HG03066 (cell line): ENCODE measurements at regions not wholly inside any gene's neighbourhood (a gene's known extent, or its start where the extent isn't known, plus 50 kb on each side); places are given as distances from the start of the nearest gene placed in this dataset.
"Not testable (repeated sequence)": the region's sequence is repeated elsewhere in the genome, so short reads cannot be mapped to it uniquely, and the experiment has no call there.

Source experiments
- ATAC-seq: cut with Tn5 transposase; IDR thresholded peaks from one replicate; pipeline ENCODE4 v1.9.1; 2021; ENCODE audit warnings: low read depth; ENCODE audit not compliant: unreplicated experiment

GRCh38 chr5:32916648-32917047 is 205.5 kb downstream of the NPR3 start:
- no peak for ATAC-seq

GRCh38 chr5:32928761-32929160 is 217.6 kb downstream of the NPR3 start:
- no peak for ATAC-seq

GRCh38 chr5:32931438-32931837 is 220.3 kb downstream of the NPR3 start:
- ATAC-seq = not testable (repeated sequence)

GRCh38 chr5:32932241-32932935 is 221.3 kb downstream of the NPR3 start:
- no peak for ATAC-seq

GRCh38 chr5:32933692-32934091 is 222.6 kb downstream of the NPR3 start:
- ATAC-seq = no peak

GRCh38 chr5:32934529-32934928 is 223.4 kb downstream of the NPR3 start:
- no peak for ATAC-seq

- ATAC-seq = no peak
These were observed 224.2 kb downstream of the NPR3 start for GRCh38 chr5:32935283-32935682.

GRCh38 chr5:32936329-32936728 is 225.2 kb downstream of the NPR3 start:
- ATAC-seq = no peak

GRCh38 chr5:32942225-32942989 is 231.3 kb downstream of the NPR3 start:
- no peak for ATAC-seq

GRCh38 chr5:32949286-32949970 is 238.3 kb downstream of the NPR3 start:
- ATAC-seq = no peak

GRCh38 chr5:32951003-32951402 is 239.9 kb downstream of the NPR3 start:
- ATAC-seq = no peak

- no peak for ATAC-seq
These were observed 240.8 kb downstream of the NPR3 start for GRCh38 chr5:32951878-32952277.

- not testable (repeated sequence) for ATAC-seq
These were observed 241.3 kb downstream of the NPR3 start for GRCh38 chr5:32952421-32952820.

- ATAC-seq = no peak
These were observed 242.6 kb downstream of the NPR3 start for GRCh38 chr5:32953694-32954093.

GRCh38 chr5:32955814-32956213 is 244.7 kb downstream of the NPR3 start:
- ATAC-seq = no peak

- ATAC-seq = no peak
These were observed 249.4 kb downstream of the NPR3 start for GRCh38 chr5:32960340-32961058.

GRCh38 chr5:32961059-32961415 is 249.9 kb downstream of the NPR3 start:
- no peak for ATAC-seq

GRCh38 chr5:32964261-32964660 is 253.1 kb downstream of the NPR3 start:
- ATAC-seq = no peak

- no peak for ATAC-seq
These were observed 262.5 kb downstream of the NPR3 start for GRCh38 chr5:32973646-32974045.

GRCh38 chr5:32975656-32976375 is 264.7 kb downstream of the NPR3 start:
- ATAC-seq = no peak
